HS-5 (cell line): ENCODE measurements at regions not wholly inside any gene's neighbourhood (a gene's known extent, or its start where the extent isn't known, plus 50 kb on each side); places are given as distances from the start of the nearest gene placed in this dataset.
"Not testable (repeated sequence)": the region's sequence is repeated elsewhere in the genome, so short reads cannot be mapped to it uniquely, and the experiment has no call there.

Experiments used
- DNase-seq: peaks from one replicate; pipeline ENCODE4 v3.0.0-alpha.2; 2012; ENCODE audit warnings: low read depth

DNA sequence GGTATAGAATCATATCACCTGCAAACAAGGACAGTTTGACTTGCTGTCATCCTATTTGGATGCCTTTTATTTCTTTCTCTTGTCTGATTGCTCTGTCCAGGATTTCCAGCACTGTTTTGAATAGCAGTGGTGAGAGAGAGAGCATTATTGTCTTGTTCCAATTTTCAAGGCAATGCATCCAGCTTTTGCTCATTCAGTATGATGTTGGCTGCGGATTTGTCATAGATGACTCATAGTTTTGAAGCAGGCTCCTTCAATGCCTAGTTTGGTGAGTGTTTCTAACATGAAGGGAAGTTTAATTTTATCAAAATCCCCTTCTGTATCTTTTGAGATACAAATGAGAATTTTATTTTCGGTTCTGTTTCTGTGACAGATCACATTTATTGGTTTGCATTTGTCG is 518.9 kb downstream of the PCDH11X start:
- not testable (repeated sequence) for DNase-seq

GRCh38 chrX:92333194-92333593 is 554.0 kb downstream of the PCDH11X start:
- DNase-seq: not testable (repeated sequence)

DNA sequence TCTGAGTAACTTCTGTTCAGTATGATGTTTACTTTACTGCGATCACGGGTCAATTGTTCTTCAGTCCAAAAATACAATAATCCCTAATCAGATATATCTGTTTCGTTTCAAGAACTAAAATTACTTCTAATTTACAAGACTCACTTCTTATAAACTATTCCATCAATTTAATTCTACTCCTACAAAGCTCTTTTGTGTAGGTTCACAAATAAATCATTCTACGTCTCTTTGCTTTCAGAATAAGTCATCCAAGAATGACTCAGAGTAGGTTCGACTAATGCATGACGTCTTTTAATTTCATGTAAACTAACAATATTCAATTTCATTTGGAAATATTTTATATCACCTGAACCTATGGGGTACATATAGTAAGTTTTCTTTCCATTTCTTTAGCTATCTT is 571.9 kb downstream of the PCDH11X start:
- DNase-seq: not testable (repeated sequence)

GRCh38 chrX:92351511-92351910 is 572.3 kb downstream of the PCDH11X start:
- DNase-seq: no peak
